ENCODE measurements at regions not wholly inside any gene's neighbourhood (a gene's known extent, or its start where the extent isn't known, plus 50 kb on each side); places are given as distances from the start of the nearest gene placed in this dataset.

- Histone ChIP-seq H3K27ac (ENCODE audit: insufficient read depth, low read length) (no peak overlapping the region), H4K5ac (ENCODE audit: low read depth, low read length) (no peak overlapping the region), H3K79me1 (ENCODE audit: low read depth in 1 of 2, low read length in 2 of 2) (no peaks in the 10 kb centered on the region), H3K4ac (ENCODE audit: low read depth, low read length) (no peak overlapping the region), H2BK20ac (ENCODE audit: low read depth, low read length) (no peak overlapping the region), H4K91ac (ENCODE audit: insufficient read depth, low read depth, low read length) (no peak overlapping the region), H2BK120ac (ENCODE audit: low read depth, low read length) (no peak overlapping the region), H3K4me1 (ENCODE audit: control insufficient read depth, insufficient read depth, low read length) (no peaks in the 10 kb centered on the region; the same call in 1 of the 2 replicates), H3K36me3 (ENCODE audit: control insufficient read depth, insufficient read depth, low read length) (no peaks in the 10 kb centered on the region), H3K56ac (ENCODE audit: extremely low read depth, insufficient read depth, low read length) (no peak overlapping the region), H3K4me3 (ENCODE audit: insufficient read depth, low read depth, low read length) (no peak overlapping the region), H3K9me3 (ENCODE audit: control insufficient read depth, insufficient read depth, low read length) (no peaks in the 10 kb centered on the region; the same call in 1 of the 2 replicates), H3K14ac (replicated peaks; ENCODE audit: low read depth, low read length) (no peak overlapping the region), H3K9me1 (ENCODE audit: insufficient read depth, low read length) (no peaks in the 10 kb centered on the region), H2AK9ac (replicated peaks; ENCODE audit: low read depth, low read length, poor library complexity) (no peak overlapping the region), H2BK15ac (ENCODE audit: low read depth, low read length) (no peak overlapping the region), H2AK5ac (ENCODE audit: low read depth, low read length) (no peak overlapping the region), H3K18ac (ENCODE audit: low read depth, low read length) (no peak overlapping the region), H2BK5ac (ENCODE audit: low read depth, low read length, poor library complexity, severe bottlenecking) (no peak overlapping the region), H2AFZ (replicated peaks; ENCODE audit: low read length, poor library complexity) (no peak overlapping the region), H3K9ac (ENCODE audit: low read depth, low read length) (no peak overlapping the region), H3K27me3 (ENCODE audit: control insufficient read depth, insufficient read depth, low read length) (no peaks in the 10 kb centered on the region), H4K8ac (ENCODE audit: low read depth in 2 of 2, low read length in 2 of 2) (no peak overlapping the region), H3K4me2 (ENCODE audit: low read depth, low read length) (no peak overlapping the region; the same call in 1 of the 2 replicates), H4K20me1 (ENCODE audit: insufficient read depth, low read length) (no peaks in the 10 kb centered on the region), H3K23ac (ENCODE audit: low read depth, low read length) (no peak overlapping the region)
- ATAC-seq (ENCODE audit: low read depth) (peak; percentile 55), DNase-seq (no peak)
- BruUV-seq (replicated peaks) = no TSS peak
- ChIA-PET CTCF (interaction anchor here (0.7 kb wide), 1 partner anchor 79 kb away, joined by 3 read pairs; no protein-coding TSS in a partner anchor), POLR2A (ENCODE audit: unreplicated experiment) (no interaction called here)
- in situ Hi-C loops (cut with MboI; ENCODE audit: low sequenced_read_pairs) (no loop called here), intact Hi-C loops (cut with micrococcal nuclease) (loop anchor here (5.0 kb wide), 1 partner anchor 191 kb away; no protein-coding TSS in a partner anchor), dilution Hi-C loops (cut with HindIII; ENCODE audit: low sequenced_read_pairs, unreplicated experiment) (no loop called here)
- TF ChIP-seq MXI1 (IDR thresholded peaks at IDR 0.05; ENCODE audit: borderline replicate concordance, low read depth, low read length) (no peak), RCOR1 (IDR thresholded peaks at IDR 0.05; ENCODE audit: insufficient replicate concordance, low read length) (no peak), BHLHE40 (IDR thresholded peaks at IDR 0.05; ENCODE audit: low read depth, low read length) (no peak), MAFK (IDR thresholded peaks at IDR 0.05; ENCODE audit: low read depth, low read length) (no peak), SMC3 (IDR thresholded peaks at IDR 0.05; ENCODE audit: low read depth, low read length) (no peak), POLR2A (IDR thresholded peaks at IDR 0.05; ENCODE audit: low read depth, low read length) (no peak), MAZ (IDR thresholded peaks at IDR 0.05; ENCODE audit: borderline replicate concordance, low read depth, low read length) (no peak), RAD21 (IDR thresholded peaks at IDR 0.05; ENCODE audit: low read length) (no peak)
- TF ChIP-seq, protein P1, sequence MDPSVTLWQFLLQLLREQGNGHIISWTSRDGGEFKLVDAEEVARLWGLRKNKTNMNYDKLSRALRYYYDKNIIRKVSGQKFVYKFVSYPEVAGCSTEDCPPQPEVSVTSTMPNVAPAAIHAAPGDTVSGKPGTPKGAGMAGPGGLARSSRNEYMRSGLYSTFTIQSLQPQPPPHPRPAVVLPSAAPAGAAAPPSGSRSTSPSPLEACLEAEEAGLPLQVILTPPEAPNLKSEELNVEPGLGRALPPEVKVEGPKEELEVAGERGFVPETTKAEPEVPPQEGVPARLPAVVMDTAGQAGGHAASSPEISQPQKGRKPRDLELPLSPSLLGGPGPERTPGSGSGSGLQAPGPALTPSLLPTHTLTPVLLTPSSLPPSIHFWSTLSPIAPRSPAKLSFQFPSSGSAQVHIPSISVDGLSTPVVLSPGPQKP (IDR thresholded peaks at IDR 0.05; ENCODE audit: borderline replicate concordance, low read depth, low read length) = no peak
- TF ChIP-seq, protein P2, sequence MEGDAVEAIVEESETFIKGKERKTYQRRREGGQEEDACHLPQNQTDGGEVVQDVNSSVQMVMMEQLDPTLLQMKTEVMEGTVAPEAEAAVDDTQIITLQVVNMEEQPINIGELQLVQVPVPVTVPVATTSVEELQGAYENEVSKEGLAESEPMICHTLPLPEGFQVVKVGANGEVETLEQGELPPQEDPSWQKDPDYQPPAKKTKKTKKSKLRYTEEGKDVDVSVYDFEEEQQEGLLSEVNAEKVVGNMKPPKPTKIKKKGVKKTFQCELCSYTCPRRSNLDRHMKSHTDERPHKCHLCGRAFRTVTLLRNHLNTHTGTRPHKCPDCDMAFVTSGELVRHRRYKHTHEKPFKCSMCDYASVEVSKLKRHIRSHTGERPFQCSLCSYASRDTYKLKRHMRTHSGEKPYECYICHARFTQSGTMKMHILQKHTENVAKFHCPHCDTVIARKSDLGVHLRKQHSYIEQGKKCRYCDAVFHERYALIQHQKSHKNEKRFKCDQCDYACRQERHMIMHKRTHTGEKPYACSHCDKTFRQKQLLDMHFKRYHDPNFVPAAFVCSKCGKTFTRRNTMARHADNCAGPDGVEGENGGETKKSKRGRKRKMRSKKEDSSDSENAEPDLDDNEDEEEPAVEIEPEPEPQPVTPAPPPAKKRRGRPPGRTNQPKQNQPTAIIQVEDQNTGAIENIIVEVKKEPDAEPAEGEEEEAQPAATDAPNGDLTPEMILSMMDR (conservative IDR thresholded peaks at IDR 0.05; ENCODE audit: low read depth, low read length) = no peak
- WGBS, 2 experiments (ENCODE audit: extremely low coverage in 2 of 2, insufficient read length in 1 of 2) = no CpG with 5 or more reads among the region's 5 CpGs
Observed at GRCh38 chr7:19210893-19211413, 65.7 kb upstream of the FERD3L start.
